ENCODE measurements at regions not wholly inside any gene's neighbourhood (a gene's known extent, or its start where the extent isn't known, plus 50 kb on each side); places are given as distances from the start of the nearest gene placed in this dataset.

GRCh38 chr4:1504595-1505500 lies 98.6 kb upstream of the NKX1-1 start:
- no peak overlapping the region for H3K4me2 ChIP-seq (ENCODE audit: low read length)
- no TSS peak for BruUV-seq (replicated peaks)
- no peak overlapping the region for H2AFZ ChIP-seq (ENCODE audit: low read length)
- ChIA-PET POLR2A (no interaction called here), CTCF (ENCODE audit: unreplicated experiment) (no interaction called here)
- H4K20me1 ChIP-seq (ENCODE audit: insufficient read depth, low read length): no peaks in the 10 kb centered on the region
- H3K36me3 ChIP-seq (ENCODE audit: insufficient read depth, low read length): no peaks in the 10 kb centered on the region
- H3K4me1 ChIP-seq (ENCODE audit: insufficient read depth, low read length, poor library complexity, severe bottlenecking): no peaks in the 10 kb centered on the region
- H3K79me2 ChIP-seq (ENCODE audit: insufficient read depth, low read depth, low read length): no peaks in the 10 kb centered on the region
- no peak for TF ChIP-seq CTCF (conservative IDR thresholded peaks at IDR 0.05; ENCODE audit: low read length)
- no peak for TF ChIP-seq EZH2phosphoT487 (IDR thresholded peaks at IDR 0.05; ENCODE audit: borderline replicate concordance, low read depth, low read length)
- H3K4me3 ChIP-seq (ENCODE audit: low read depth, low read length, poor library complexity, severe bottlenecking): no peak overlapping the region
- no peaks in the 10 kb centered on the region for H3K9me3 ChIP-seq (ENCODE audit: low read length)
- intact Hi-C loops (cut with micrococcal nuclease; ENCODE audit: unreplicated experiment): loop anchor here (5.0 kb wide), 1 partner anchor 83 kb away; no protein-coding TSS in a partner anchor
- H3K27ac ChIP-seq (ENCODE audit: low read depth, low read length, poor library complexity, severe bottlenecking): no peak overlapping the region
- DNase-seq (ENCODE audit: low spot score): no peak
- H3K9me2 ChIP-seq (ENCODE audit: insufficient read depth, low read length): no peaks in the 10 kb centered on the region

GRCh38 chr4:1503583-1504471 lies 97.6 kb upstream of the NKX1-1 start:
- H3K9me2 ChIP-seq (ENCODE audit: insufficient read depth, low read length): no peaks in the 10 kb centered on the region
- H3K79me2 ChIP-seq (ENCODE audit: insufficient read depth, low read depth, low read length): no peaks in the 10 kb centered on the region
- no peak overlapping the region for H2AFZ ChIP-seq (ENCODE audit: low read length)
- H3K4me2 ChIP-seq (ENCODE audit: low read length): no peak overlapping the region
- no peaks in the 10 kb centered on the region for H3K9me3 ChIP-seq (ENCODE audit: low read length)
- TF ChIP-seq EZH2phosphoT487 (IDR thresholded peaks at IDR 0.05; ENCODE audit: borderline replicate concordance, low read depth, low read length) (no peak), CTCF (conservative IDR thresholded peaks at IDR 0.05; ENCODE audit: low read length) (no peak)
- DNase-seq (ENCODE audit: low spot score): no peak
- intact Hi-C loops (cut with micrococcal nuclease; ENCODE audit: unreplicated experiment): no loop called here
- H3K4me3 ChIP-seq (ENCODE audit: low read depth, low read length, poor library complexity, severe bottlenecking): no peak overlapping the region
- BruUV-seq (replicated peaks): no TSS peak
- H4K20me1 ChIP-seq (ENCODE audit: insufficient read depth, low read length): no peaks in the 10 kb centered on the region
- POLR2A ChIA-PET: no interaction called here
- H3K4me1 ChIP-seq (ENCODE audit: insufficient read depth, low read length, poor library complexity, severe bottlenecking): no peaks in the 10 kb centered on the region
- no peaks in the 10 kb centered on the region for H3K36me3 ChIP-seq (ENCODE audit: insufficient read depth, low read length)
- H3K27ac ChIP-seq (ENCODE audit: low read depth, low read length, poor library complexity, severe bottlenecking): no peak overlapping the region
- CTCF ChIA-PET (ENCODE audit: unreplicated experiment): no interaction called here

Measured in OCI-LY7 (cell line).